B cell (primary cell): ENCODE measurements at regions not wholly inside any gene's neighbourhood (a gene's known extent, or its start where the extent isn't known, plus 50 kb on each side); places are given as distances from the start of the nearest gene placed in this dataset.
A peak's percentile ranks its signal among the peaks of the same experiment; 100 is the strongest.

Source experiments
- ATAC-seq: fragments of 200-7000 bp; cut with Tn5 transposase; one replicate; pipeline ENCODE4 v1.10.0; 2021; ENCODE audit warnings: low read depth, mild to moderate bottlenecking, moderate number of reproducible peaks, moderate library complexity
- CTCF ChIA-PET: fragments of 350-600 bp; sonication (Branson Sonifier 250); formaldehyde crosslinking; loops from one replicate; lab custom pipeline; 2021; ENCODE audit warnings: antibody characterized with exemption, inconsistent platforms; lab: Charles Lee
- POLR2A ChIA-PET: fragments of 350-600 bp; sonication (Branson Sonifier 250); formaldehyde crosslinking; loops from one replicate; lab custom pipeline; 2021; ENCODE audit warnings: antibody characterized with exemption; lab: Charles Lee
- DNase-seq: peaks from one replicate; pipeline ENCODE4 v3.0.0; 2013
- H2AFZ ChIP-seq: 2 replicates; pipeline ENCODE4 v1.6.1; 2012; ENCODE audit warnings: mild to moderate bottlenecking, low read depth, low read length; ENCODE audit not compliant: insufficient read depth, poor library complexity, severe bottlenecking
- H3K27ac ChIP-seq, 2 donors: 1 replicate in 1 of 2; 2 replicates in 1 of 2; pipeline ENCODE4 v1.5.1; 2012 to 2013; ENCODE audit warnings: low read length in 2 of 2, mild to moderate bottlenecking in 2 of 2, moderate library complexity in 1 of 2
- H3K27me3 ChIP-seq, 4 experiments: fragments of 200-600 bp in 1 of 4; sonication (generic) in 1 of 4; replicated peaks in 1 of 4; 1 replicate in 2 of 4; 2 replicates in 2 of 4; pipeline versions ENCODE4 v1.6.1 to v1.7.0; 2013 to 2016; ENCODE audit warnings: low read length in 3 of 4, mild to moderate bottlenecking in 2 of 4, mixed read lengths in 1 of 4, moderate library complexity in 1 of 4; ENCODE audit not compliant: insufficient read depth in 4 of 4, control insufficient read depth in 3 of 4; ENCODE audit errors: control extremely low read depth in 1 of 4
- H3K36me3 ChIP-seq, 2 experiments: replicated peaks in 1 of 2; 1 replicate in 1 of 2; 2 replicates in 1 of 2; pipeline versions ENCODE4 v1.6.1 to v1.7.1; 2013; ENCODE audit warnings: low read length in 1 of 2; ENCODE audit not compliant: insufficient read depth in 2 of 2, control insufficient read depth in 1 of 2; ENCODE audit errors: control extremely low read depth in 1 of 2, extremely low read depth in 1 of 2
- H3K4me1 ChIP-seq, 2 donors: fragments of 200-600 bp in 1 of 2; sonication (generic) in 1 of 2; 1 replicate in 1 of 2; 2 replicates in 1 of 2; pipeline versions ENCODE4 v1.5.1 to v1.6.1; 2013 to 2017; ENCODE audit warnings: low read length in 2 of 2; ENCODE audit not compliant: control insufficient read depth in 2 of 2, insufficient read depth in 2 of 2
- H3K4me2 ChIP-seq: replicated peaks from 2 replicates; pipeline ENCODE3; 2012; ENCODE audit warnings: mild to moderate bottlenecking, low read depth, low read length; ENCODE audit not compliant: poor library complexity, severe bottlenecking
- H3K4me3 ChIP-seq, 5 experiments: fragments of 200-600 bp in 1 of 5; sonication (generic) in 1 of 5; 1 replicate in 3 of 5; 2 replicates in 2 of 5; pipeline versions ENCODE4 v1.5.1 to v1.7.0; 2011 to 2016; ENCODE audit warnings: low read length in 4 of 5, mild to moderate bottlenecking in 4 of 5, low read depth in 2 of 5, control low read depth in 1 of 5, moderate library complexity in 1 of 5; ENCODE audit not compliant: insufficient read depth in 1 of 5; ENCODE audit errors: control extremely low read depth in 1 of 5, extremely low read depth in 1 of 5
- H3K79me2 ChIP-seq: fragments of 200-600 bp; sonication (generic); one replicate; pipeline ENCODE4 v1.6.0; 2016; ENCODE audit warnings: low read length; ENCODE audit not compliant: control insufficient read depth, insufficient read depth
- H3K9ac ChIP-seq: fragments of 200-600 bp; sonication (generic); 2 replicates; pipeline ENCODE4 v1.6.1; 2017; ENCODE audit warnings: mild to moderate bottlenecking, low read length, moderate library complexity
- H3K9me3 ChIP-seq, 3 donors: one replicate each; pipeline versions ENCODE4 v1.6.1 to v1.7.1; 2013; ENCODE audit warnings: low read length in 2 of 3; ENCODE audit not compliant: control insufficient read depth in 2 of 3, insufficient read depth in 1 of 3; ENCODE audit errors: control extremely low read depth in 1 of 3
- H4K20me1 ChIP-seq: 2 replicates; pipeline ENCODE4 v1.6.0; 2012; ENCODE audit warnings: mild to moderate bottlenecking, low read length; ENCODE audit not compliant: insufficient read depth, control insufficient read depth, poor library complexity, severe bottlenecking
- H3K27ac Mint-ChIP-seq: one replicate; pipeline ENCODE4 v1.8.0; 2021; ENCODE audit warnings: mixed read lengths
- H3K27me3 Mint-ChIP-seq: one replicate; pipeline ENCODE4 v1.8.0; 2021; ENCODE audit warnings: mixed read lengths
- H3K4me1 Mint-ChIP-seq: one replicate; pipeline ENCODE4 v1.8.0; 2021; ENCODE audit warnings: mixed read lengths
- H3K4me3 Mint-ChIP-seq: one replicate; pipeline ENCODE4 v1.8.0; 2021; ENCODE audit warnings: mixed read lengths
- H3K9me3 Mint-ChIP-seq: one replicate; pipeline ENCODE4 v1.8.0; 2022; ENCODE audit warnings: mixed read lengths; ENCODE audit not compliant: insufficient read depth
- CTCF ChIP-seq: fragments of 200-600 bp; IDR thresholded peaks from one replicate; pipeline ENCODE4 v1.8.0; 2022; ENCODE audit warnings: antibody characterized with exemption, mild to moderate bottlenecking
- EZH2 ChIP-seq: IDR thresholded peaks from 2 replicates; pipeline ENCODE4 v1.6.1; 2012; ENCODE audit warnings: borderline replicate concordance, low read depth, mild to moderate bottlenecking, moderate library complexity, low read length; ENCODE audit not compliant: insufficient read depth, poor library complexity, severe bottlenecking
- WGBS: methylation state at CpG from one replicate; pipeline ENCODE4 v1.1.5; 2013; ENCODE audit warnings: missing lambda C conversion rate; ENCODE audit not compliant: insufficient coverage; 5-methylcytosine and 5-hydroxymethylcytosine counted together
- intact Hi-C: fragments of 100-400 bp; cut with micrococcal nuclease; formaldehyde crosslinking; loops from one replicate; pipeline ENCODE4 v1.10.0; 2022

DNA sequence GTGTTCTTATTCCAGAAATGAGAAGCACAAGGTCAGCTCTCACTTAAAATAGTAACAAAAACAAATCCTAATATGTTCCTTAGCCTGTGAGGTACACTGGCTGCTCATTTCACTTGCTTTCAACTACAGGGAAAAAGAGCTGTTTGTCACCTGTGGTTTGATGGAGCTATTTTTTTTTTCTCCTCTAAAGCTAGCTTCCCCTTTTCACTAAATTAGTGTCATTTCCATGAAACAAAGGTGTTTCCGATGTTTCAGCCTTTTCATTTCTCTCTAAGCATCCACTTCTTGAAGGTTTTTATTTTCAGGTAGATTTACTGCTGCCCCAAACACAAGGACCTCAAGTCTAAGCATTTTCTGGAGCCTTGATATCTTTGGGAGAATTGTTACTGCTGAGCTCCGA, 148.6 kb downstream of the RBMX2 start:
- POLR2A ChIA-PET, result no interaction called here
- Histone ChIP-seq H3K27ac (no peak overlapping the region), H3K4me3 (no peak overlapping the region), H3K4me2 (no peak overlapping the region), H3K4me1 (peaks cover 7 to 29% of the 10 kb centered on the region in 2 donors), H3K36me3 (no peaks in the 10 kb centered on the region), H3K79me2 (no peaks in the 10 kb centered on the region), H3K27me3 (no peaks in the 10 kb centered on the region), H3K9me3 (no peaks in the 10 kb centered on the region), H3K9ac (no peak overlapping the region), H2AFZ (no peak overlapping the region), H4K20me1 (no peaks in the 10 kb centered on the region)
- no peak for DNase-seq
- intact Hi-C loops, result no loop called here
- H3K4me3 Mint-ChIP-seq, result no peak overlapping the region
- no peak overlapping the region for H3K27ac Mint-ChIP-seq
- H3K4me1 Mint-ChIP-seq, result peaks cover 37% of the 10 kb centered on the region
- TF ChIP-seq EZH2 (no peak), CTCF (no peak)
- no peak for ATAC-seq
- no CpG with 5 or more reads among the region's 2 CpGs for WGBS
- H3K27me3 Mint-ChIP-seq, result no peaks in the 10 kb centered on the region
- CTCF ChIA-PET, result interaction anchor here (3.6 kb wide), 1 partner anchor 11 kb away, joined by 16 read pairs; no protein-coding TSS in a partner anchor
- H3K9me3 Mint-ChIP-seq, result no peaks in the 10 kb centered on the region

GRCh38 chrX:130552444-130553073, 150.8 kb downstream of the RBMX2 start:
- H3K4me1 Mint-ChIP-seq, result peaks cover 40% of the 10 kb centered on the region
- peak; percentile 40 for DNase-seq
- no peak for TF ChIP-seq EZH2
- TF ChIP-seq CTCF, result no peak
- H3K4me3 ChIP-seq, result peak overlapping the region in 2 of 5 experiments; percentile 2 to 5
- no peaks in the 10 kb centered on the region for H3K9me3 Mint-ChIP-seq
- H2AFZ ChIP-seq, result peak overlapping the region; percentile 30
- intact Hi-C loops, result no loop called here
- peak overlapping the region; percentile 67 for H3K4me3 Mint-ChIP-seq
- ChIA-PET CTCF (interaction anchor here (1.3 to 3.6 kb wide), 2 partner anchors 13 to 364 kb away, joined by 3 to 16 read pairs; no protein-coding TSS in a partner anchor), POLR2A (no interaction called here)
- no peaks in the 10 kb centered on the region for H4K20me1 ChIP-seq
- peak; percentile 70 for ATAC-seq
- no peaks in the 10 kb centered on the region for H3K9me3 ChIP-seq
- H3K36me3 ChIP-seq, result no peaks in the 10 kb centered on the region
- peak overlapping the region; percentile 41 for H3K27ac Mint-ChIP-seq
- H3K27me3 ChIP-seq, result no peaks in the 10 kb centered on the region
- no CpG with 5 or more reads among the region's 6 CpGs for WGBS
- H3K4me2 ChIP-seq, result peak overlapping the region; percentile 16
- no peak overlapping the region for H3K9ac ChIP-seq
- no peaks in the 10 kb centered on the region for H3K27me3 Mint-ChIP-seq
- H3K27ac ChIP-seq, result peak overlapping the region in 1 of 2 donors; percentile 10
- no peaks in the 10 kb centered on the region for H3K79me2 ChIP-seq
- peaks cover 7 to 29% of the 10 kb centered on the region in 2 donors for H3K4me1 ChIP-seq
